ENCODE measurements at regions not wholly inside any gene's neighbourhood (a gene's known extent, or its start where the extent isn't known, plus 50 kb on each side); places are given as distances from the start of the nearest gene placed in this dataset.

DNA sequence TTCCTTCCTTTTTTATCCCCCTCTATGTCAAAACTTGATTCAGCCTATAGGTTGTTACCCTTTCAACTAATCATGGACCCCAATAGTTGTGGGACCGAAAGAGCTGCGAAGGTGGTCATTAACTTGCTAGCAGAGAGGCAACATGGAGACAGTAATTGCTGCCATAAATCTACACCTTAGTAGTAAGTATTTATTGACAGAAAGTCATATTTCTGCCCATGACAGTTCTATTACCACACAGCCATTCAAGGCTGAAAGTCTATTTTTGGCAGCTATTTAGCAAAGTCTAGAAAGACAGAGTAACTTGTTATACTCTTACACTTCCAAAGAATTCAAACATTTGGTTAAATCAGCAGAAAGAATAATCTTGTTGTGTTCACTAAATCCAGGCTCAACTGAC is 236.2 kb downstream of the PRELID2 start:
- Histone ChIP-seq H3K27ac (no peak overlapping the region), H3K4me1 (peaks cover 0 to 8% (median 0%) of the 10 kb centered on the region in 3 donors), H3K27me3 (no peaks in the 10 kb centered on the region), H3K36me3 (no peaks in the 10 kb centered on the region), H3K9me3 (no peaks in the 10 kb centered on the region), H3K4me3 (no peak overlapping the region)
- TF ChIP-seq CTCF (IDR thresholded peaks at IDR 0.05): no peak
- TF ChIP-seq POLR2A (IDR thresholded peaks at IDR 0.05): no peak
- no peak for DNase-seq
- intact Hi-C loops (cut with DNase I): no loop called here
- WGBS, 2 donors: 73 to 85% methylated on average over 2 of the region's 2 CpGs

GRCh38 chr5:145598184-145598583 is 237.0 kb downstream of the PRELID2 start:
- TF ChIP-seq CTCF (IDR thresholded peaks at IDR 0.05) (no peak), POLR2A (IDR thresholded peaks at IDR 0.05) (no peak)
- DNase-seq: no peak
- Histone ChIP-seq H3K36me3 (no peaks in the 10 kb centered on the region), H3K4me1 (peaks cover 0 to 8% (median 0%) of the 10 kb centered on the region in 3 donors), H3K4me3 (no peak overlapping the region), H3K27me3 (no peaks in the 10 kb centered on the region), H3K9me3 (no peaks in the 10 kb centered on the region), H3K27ac (no peak overlapping the region)
- intact Hi-C loops (cut with DNase I): no loop called here
- WGBS, 2 donors: 47 to 59% methylated on average over 5 of the region's 5 CpGs

- Histone ChIP-seq H3K4me3 (no peak overlapping the region), H3K4me1 (peaks cover 0 to 10% (median 0%) of the 10 kb centered on the region in 3 donors), H3K27me3 (no peaks in the 10 kb centered on the region), H3K27ac (no peak overlapping the region), H3K36me3 (no peaks in the 10 kb centered on the region), H3K9me3 (no peaks in the 10 kb centered on the region)
- TF ChIP-seq POLR2A (IDR thresholded peaks at IDR 0.05): no peak
- no peak for TF ChIP-seq CTCF (IDR thresholded peaks at IDR 0.05)
- WGBS, 2 donors: 96 to 100% methylated on average over 1 of the region's 1 CpG
- intact Hi-C loops (cut with DNase I): no loop called here
- DNase-seq: no peak
Measured at GRCh38 chr5:145591578-145591977, 243.6 kb downstream of the PRELID2 start.

DNA sequence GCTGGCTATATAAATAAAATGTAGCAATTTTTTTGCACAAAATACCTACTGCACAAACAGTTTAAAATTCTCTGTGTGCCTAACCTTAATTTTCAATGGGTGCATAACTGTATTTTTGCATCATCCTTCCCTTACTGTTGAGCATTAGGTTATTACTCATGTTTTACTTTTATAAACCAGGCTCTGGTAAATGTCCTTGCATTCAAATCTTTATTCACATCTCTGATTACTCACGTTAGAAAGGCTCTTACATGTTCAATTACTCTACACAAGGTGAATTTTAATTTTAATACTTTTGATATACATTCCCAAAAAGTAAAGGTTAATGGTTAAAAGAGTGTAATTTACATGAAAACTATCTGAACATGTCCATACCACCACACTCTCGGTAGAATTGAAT is 246.1 kb downstream of the PRELID2 start:
- Histone ChIP-seq H3K4me1 (peaks cover 0 to 15% (median 0%) of the 10 kb centered on the region in 3 donors), H3K27me3 (no peaks in the 10 kb centered on the region), H3K36me3 (no peaks in the 10 kb centered on the region), H3K9me3 (no peaks in the 10 kb centered on the region), H3K27ac (no peak overlapping the region), H3K4me3 (no peak overlapping the region)
- intact Hi-C loops (cut with DNase I): no loop called here
- TF ChIP-seq POLR2A (IDR thresholded peaks at IDR 0.05) (no peak), CTCF (IDR thresholded peaks at IDR 0.05) (no peak)
- DNase-seq: no peak
- 78 to 80% methylated on average over 2 of the region's 2 CpGs for WGBS, 2 donors

DNA sequence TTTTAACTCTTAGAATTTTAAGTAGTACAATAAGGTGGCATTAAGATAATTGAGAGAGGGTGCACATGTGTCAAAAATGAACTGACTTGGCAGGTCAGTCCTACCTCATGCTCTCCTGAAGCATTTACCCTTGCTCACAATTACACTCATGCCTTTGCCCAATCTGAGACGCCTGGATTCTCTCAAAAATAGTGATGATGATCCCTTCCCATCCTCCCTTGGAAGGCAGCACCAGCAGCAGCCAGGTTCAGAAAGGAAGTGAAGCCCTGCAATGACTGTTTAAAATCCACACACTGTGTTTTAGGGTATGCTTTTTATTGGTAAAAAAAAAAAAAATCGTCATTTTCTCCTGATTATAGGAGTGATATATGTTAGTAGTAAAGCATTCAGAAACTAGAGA is 246.6 kb downstream of the PRELID2 start:
- WGBS, 2 donors: 45 to 49% methylated on average over 2 of the region's 2 CpGs
- Histone ChIP-seq H3K4me3 (no peak overlapping the region), H3K27me3 (no peaks in the 10 kb centered on the region), H3K9me3 (peaks cover 0 to 4% (median 0%) of the 10 kb centered on the region in 3 donors), H3K4me1 (peaks cover 0 to 15% (median 0%) of the 10 kb centered on the region in 3 donors), H3K27ac (no peak overlapping the region), H3K36me3 (no peaks in the 10 kb centered on the region)
- intact Hi-C loops (cut with DNase I): no loop called here
- DNase-seq: no peak
- TF ChIP-seq POLR2A (IDR thresholded peaks at IDR 0.05) (no peak), CTCF (IDR thresholded peaks at IDR 0.05) (no peak)

Data from esophagus squamous epithelium (tissue), 5 donors.